Lower lobe of right lung (tissue), 2 donors: ENCODE measurements at regions not wholly inside any gene's neighbourhood (a gene's known extent, or its start where the extent isn't known, plus 50 kb on each side); places are given as distances from the start of the nearest gene placed in this dataset.

Source experiments
- ATAC-seq, 2 donors: fragments of 200-7000 bp; cut with Tn5 transposase; one replicate each; pipeline ENCODE4 v1.9.1; 2020 to 2022; ENCODE audit warnings: mild to moderate bottlenecking in 2 of 2, moderate library complexity in 2 of 2
- DNase-seq: peaks from one replicate; pipeline ENCODE4 v3.0.0-alpha.2; 2020
- H3K27ac ChIP-seq: fragments of 200-600 bp; one replicate; pipeline ENCODE4 v1.8.0; 2022
- H3K27me3 ChIP-seq: fragments of 200-600 bp; one replicate; pipeline ENCODE4 v1.8.0; 2022; ENCODE audit warnings: low read depth
- H3K36me3 ChIP-seq: fragments of 200-600 bp; one replicate; pipeline ENCODE4 v1.8.0; 2022; ENCODE audit warnings: mild to moderate bottlenecking
- H3K4me1 ChIP-seq: fragments of 200-600 bp; one replicate; pipeline ENCODE4 v1.8.0; 2022
- H3K4me3 ChIP-seq: fragments of 200-600 bp; one replicate; pipeline ENCODE4 v1.8.0; 2022; ENCODE audit warnings: mild to moderate bottlenecking
- H3K9me3 ChIP-seq: fragments of 200-600 bp; one replicate; pipeline ENCODE4 v1.8.0; 2022
- CTCF ChIP-seq: fragments of 200-600 bp; IDR thresholded peaks from one replicate; pipeline ENCODE4 v1.8.0; 2022; ENCODE audit warnings: antibody characterized with exemption, mild to moderate bottlenecking
- intact Hi-C: fragments of 100-400 bp; cut with DNase I; formaldehyde crosslinking; loops from one replicate; pipeline ENCODE4 v1.11.0; 2022
- donor health status: DM: no; HTN: yes; CAD: no; lungs with severe emphysema.

- Histone ChIP-seq H3K27ac (no peak overlapping the region), H3K9me3 (no peaks in the 10 kb centered on the region), H3K4me1 (no peaks in the 10 kb centered on the region), H3K27me3 (no peaks in the 10 kb centered on the region), H3K36me3 (no peaks in the 10 kb centered on the region), H3K4me3 (no peak overlapping the region)
- ATAC-seq (no peak), DNase-seq (peak; percentile 6)
- TF ChIP-seq CTCF, result no peak
- intact Hi-C loops, result no loop called here
Measured at GRCh38 chr15:25236143-25236860, 202.5 kb downstream of the UBE3A start.

GRCh38 chr15:25236861-25237155 is 202.0 kb downstream of the UBE3A start:
- ATAC-seq, result no peak
- TF ChIP-seq CTCF, result no peak
- intact Hi-C loops, result no loop called here

GRCh38 chr15:25237291-25237978 is 201.4 kb downstream of the UBE3A start:
- intact Hi-C loops, result no loop called here
- no peak for ATAC-seq

More at GRCh38 chr15:25236861-25237155, 202.0 kb downstream of the UBE3A start:
- H3K4me3 ChIP-seq, result no peak overlapping the region
- no peaks in the 10 kb centered on the region for H3K36me3 ChIP-seq
- no peak overlapping the region for H3K27ac ChIP-seq
- H3K4me1 ChIP-seq, result no peaks in the 10 kb centered on the region
- no peaks in the 10 kb centered on the region for H3K27me3 ChIP-seq
- no peaks in the 10 kb centered on the region for H3K9me3 ChIP-seq
- peak; percentile 14 for DNase-seq

GRCh38 chr15:25238126-25238525 is 200.7 kb downstream of the UBE3A start:
- no peaks in the 10 kb centered on the region for H3K36me3 ChIP-seq
- ATAC-seq (no peak), DNase-seq (peak; percentile 11)
- H3K27me3 ChIP-seq, result no peaks in the 10 kb centered on the region
- TF ChIP-seq CTCF, result no peak
- H3K9me3 ChIP-seq, result no peaks in the 10 kb centered on the region
- intact Hi-C loops, result no loop called here
- H3K27ac ChIP-seq, result no peak overlapping the region
- no peak overlapping the region for H3K4me3 ChIP-seq
- H3K4me1 ChIP-seq, result no peaks in the 10 kb centered on the region

More at GRCh38 chr15:25237291-25237978, 201.4 kb downstream of the UBE3A start:
- TF ChIP-seq CTCF, result no peak
- peak; percentile 19 for DNase-seq
- Histone ChIP-seq H3K27ac (no peak overlapping the region), H3K36me3 (no peaks in the 10 kb centered on the region), H3K4me1 (no peaks in the 10 kb centered on the region), H3K27me3 (no peaks in the 10 kb centered on the region), H3K4me3 (no peak overlapping the region), H3K9me3 (no peaks in the 10 kb centered on the region)

- no peaks in the 10 kb centered on the region for H3K9me3 ChIP-seq
- TF ChIP-seq CTCF, result no peak
- intact Hi-C loops, result no loop called here
- H3K4me1 ChIP-seq, result no peaks in the 10 kb centered on the region
- no peaks in the 10 kb centered on the region for H3K36me3 ChIP-seq
- ATAC-seq, result no peak
- no peak overlapping the region for H3K4me3 ChIP-seq
- no peaks in the 10 kb centered on the region for H3K27me3 ChIP-seq
- DNase-seq, result peak; percentile 34
- H3K27ac ChIP-seq, result no peak overlapping the region
Measured at GRCh38 chr15:25238716-25239470, 199.9 kb downstream of the UBE3A start.
